ENCODE measurements at regions not wholly inside any gene's neighbourhood (a gene's known extent, or its start where the extent isn't known, plus 50 kb on each side); places are given as distances from the start of the nearest gene placed in this dataset.

GRCh38 chr13:40076765-40077362 lies 421.4 kb downstream of the COG6 start:
- TF ChIP-seq FOXM1 (IDR thresholded peaks at IDR 0.05; ENCODE audit: borderline replicate concordance) (no peak), BHLHE40 (IDR thresholded peaks at IDR 0.05; ENCODE audit: borderline replicate concordance) (no peak), L3MBTL2 (conservative IDR thresholded peaks at IDR 0.05) (no peak), ELF4 (IDR thresholded peaks at IDR 0.05) (no peak), SP1 (IDR thresholded peaks at IDR 0.05) (no peak)
